Skeletal muscle tissue (tissue), 3 donors: ENCODE measurements at regions not wholly inside any gene's neighbourhood (a gene's known extent, or its start where the extent isn't known, plus 50 kb on each side); places are given as distances from the start of the nearest gene placed in this dataset.

Source experiments
- H3K27ac ChIP-seq: one replicate; pipeline ENCODE4 v1.7.0; 2013; ENCODE audit warnings: mild to moderate bottlenecking, low read depth, low read length, inconsistent platforms
- H3K27me3 ChIP-seq, 3 donors: one replicate each; pipeline ENCODE4 v1.7.0; 2013; ENCODE audit warnings: low read length in 3 of 3; ENCODE audit not compliant: control insufficient read depth in 3 of 3, insufficient read depth in 3 of 3
- H3K36me3 ChIP-seq, 3 donors: one replicate each; pipeline ENCODE4 v1.7.0; 2013; ENCODE audit warnings: low read length in 3 of 3; ENCODE audit not compliant: control insufficient read depth in 3 of 3, insufficient read depth in 3 of 3
- H3K4me1 ChIP-seq, 3 donors: one replicate each; pipeline ENCODE4 v1.7.0; 2013; ENCODE audit warnings: low read length in 3 of 3, mild to moderate bottlenecking in 3 of 3; ENCODE audit not compliant: control insufficient read depth in 3 of 3, insufficient read depth in 3 of 3
- H3K4me3 ChIP-seq, 3 donors: one replicate each; pipeline ENCODE4 v1.7.0; 2013; ENCODE audit warnings: low read length in 3 of 3
- H3K9ac ChIP-seq, 3 donors: one replicate each; pipeline ENCODE4 v1.7.0; 2013; ENCODE audit warnings: low read length in 3 of 3, mild to moderate bottlenecking in 3 of 3, moderate library complexity in 2 of 3, low read depth in 1 of 3
- H3K9me3 ChIP-seq, 3 donors: one replicate each; pipeline ENCODE4 v1.7.0; 2013; ENCODE audit warnings: low read length in 3 of 3; ENCODE audit not compliant: control insufficient read depth in 3 of 3
- donor health status: Osteomylitis.

DNA sequence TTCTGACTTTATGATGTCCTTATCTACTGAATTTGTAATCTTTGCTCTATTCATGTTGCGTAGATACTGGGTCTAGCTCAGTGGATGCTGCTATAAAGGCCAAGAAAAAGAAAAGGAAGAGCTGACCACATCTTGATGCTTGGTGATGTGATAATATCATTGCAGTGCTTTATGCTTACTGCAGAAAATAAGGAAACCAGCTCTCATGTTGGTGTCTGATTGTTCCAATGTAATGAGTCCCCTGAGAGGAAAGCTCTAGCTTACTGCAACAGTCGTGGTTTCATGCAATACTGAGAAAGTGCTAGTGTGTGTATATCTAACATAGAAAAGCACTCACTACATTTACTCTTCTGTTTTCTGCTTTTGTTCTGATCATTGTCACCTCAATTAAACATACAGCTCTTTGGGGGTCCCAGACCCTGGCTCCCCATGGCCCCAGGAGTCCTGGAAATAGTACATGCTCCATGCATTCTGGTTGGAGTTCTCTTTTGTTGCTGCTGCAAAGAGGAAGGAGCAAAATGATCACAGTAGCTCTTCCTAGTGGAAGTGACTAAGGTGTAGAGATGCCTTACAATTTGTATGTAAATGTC lies 338.8 kb downstream of the CYRIA start:
- no peak overlapping the region for H3K27ac ChIP-seq
- H3K4me3 ChIP-seq: no peak overlapping the region
- no peaks in the 10 kb centered on the region for H3K4me1 ChIP-seq
- peaks cover 0 to 3% (median 0%) of the 10 kb centered on the region in 3 donors for H3K27me3 ChIP-seq
- H3K36me3 ChIP-seq: no peaks in the 10 kb centered on the region
- no peaks in the 10 kb centered on the region for H3K9me3 ChIP-seq
- no peak overlapping the region for H3K9ac ChIP-seq

DNA sequence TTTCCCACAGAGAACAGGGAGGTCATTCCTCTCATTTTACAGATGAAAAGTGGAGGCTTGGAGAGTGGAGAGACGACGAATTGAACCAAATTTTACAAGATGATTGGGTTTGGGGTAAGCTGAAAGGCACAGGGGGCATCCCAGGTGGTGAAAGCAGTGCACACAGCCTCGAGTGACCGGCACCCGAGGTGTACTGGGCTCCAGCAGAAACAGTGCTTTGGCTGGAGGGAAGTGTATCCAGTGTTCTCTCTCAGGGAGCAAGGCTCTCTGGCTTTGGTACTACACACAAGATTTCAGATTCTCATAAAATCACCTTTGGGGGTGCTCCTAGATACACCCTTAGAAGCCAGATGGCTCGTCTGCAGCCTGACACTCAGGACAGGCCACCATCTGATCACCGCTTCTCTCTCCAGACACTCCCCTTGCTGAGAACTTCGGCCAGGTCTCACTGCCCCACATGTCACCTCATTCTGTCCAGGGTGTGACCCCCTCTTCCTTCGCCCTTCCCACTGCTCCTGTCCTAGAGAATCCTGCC lies 339.6 kb downstream of the CYRIA start:
- Histone ChIP-seq H3K27ac (no peak overlapping the region), H3K9ac (no peak overlapping the region), H3K9me3 (no peaks in the 10 kb centered on the region), H3K27me3 (no peaks in the 10 kb centered on the region), H3K4me1 (no peaks in the 10 kb centered on the region), H3K36me3 (no peaks in the 10 kb centered on the region), H3K4me3 (no peak overlapping the region)

DNA sequence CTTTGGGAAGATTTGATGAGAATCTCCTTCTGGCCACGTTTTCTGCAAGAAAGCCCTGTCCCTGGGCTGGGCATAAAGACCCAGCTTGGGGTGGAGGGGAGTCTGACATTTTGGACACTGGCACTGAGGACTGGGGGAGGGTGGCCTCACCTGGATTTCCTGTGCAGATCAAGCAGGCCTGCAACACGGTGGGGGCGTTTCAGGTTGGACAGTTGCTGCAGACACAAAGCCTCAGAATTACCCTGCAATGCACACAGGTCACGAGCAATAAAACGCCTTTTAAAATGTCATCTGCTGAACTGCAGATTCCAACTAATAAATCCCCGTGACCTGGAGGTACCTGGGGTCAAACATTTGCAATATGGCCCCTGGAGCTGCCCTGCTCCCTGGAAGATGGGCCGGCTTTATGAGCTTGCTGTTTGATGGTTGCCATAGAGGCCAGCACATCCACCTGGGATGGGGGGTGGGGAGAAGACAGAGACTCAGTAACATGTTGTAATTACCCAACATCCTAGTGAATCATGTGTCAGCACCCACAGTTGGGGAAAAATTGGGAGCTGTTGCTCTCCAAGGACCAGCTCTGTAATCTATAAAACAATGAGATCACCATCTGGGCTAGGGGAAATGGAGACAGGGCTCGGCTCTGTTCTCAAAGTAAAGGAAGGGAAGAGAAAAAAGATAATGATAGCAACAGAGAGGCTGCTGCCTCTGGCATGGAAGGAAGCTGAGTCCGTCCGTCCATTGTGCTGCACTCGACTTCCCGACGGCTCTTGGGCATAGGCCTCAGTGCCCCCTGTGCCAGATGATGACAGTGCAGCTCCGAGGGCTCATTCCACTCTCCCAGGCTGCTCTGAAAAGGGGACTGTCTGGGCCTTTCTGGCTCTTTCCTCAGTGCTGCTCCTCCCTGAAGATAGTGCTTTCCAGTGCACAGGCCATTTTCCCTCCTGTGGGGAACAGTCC lies 340.3 kb downstream of the CYRIA start:
- no peak overlapping the region for H3K27ac ChIP-seq
- H3K36me3 ChIP-seq: no peaks in the 10 kb centered on the region
- H3K4me1 ChIP-seq: no peaks in the 10 kb centered on the region
- H3K9ac ChIP-seq: no peak overlapping the region
- H3K27me3 ChIP-seq: no peaks in the 10 kb centered on the region
- H3K9me3 ChIP-seq: no peaks in the 10 kb centered on the region
- H3K4me3 ChIP-seq: no peak overlapping the region

DNA sequence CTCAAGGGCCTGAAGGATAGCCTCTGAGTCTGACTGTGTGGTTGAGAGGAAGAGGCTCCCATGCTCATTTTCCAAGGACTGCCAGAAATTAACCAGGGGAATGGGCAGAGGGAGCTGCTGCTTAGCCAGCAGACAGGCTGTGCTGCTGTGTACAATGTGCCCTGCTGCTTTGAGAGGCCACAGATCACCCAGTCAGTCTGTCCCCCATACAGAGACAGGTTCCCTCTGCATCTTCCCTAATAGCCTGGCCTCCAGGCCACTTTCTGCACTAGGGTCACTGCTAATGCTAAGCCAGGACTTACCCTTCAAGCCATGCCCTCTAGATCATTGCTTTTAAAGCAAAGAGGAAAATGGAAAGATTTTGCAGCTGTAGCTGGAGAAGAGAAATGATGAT lies 341.1 kb downstream of the CYRIA start:
- H3K27me3 ChIP-seq: no peaks in the 10 kb centered on the region
- H3K9ac ChIP-seq: no peak overlapping the region
- no peak overlapping the region for H3K27ac ChIP-seq
- no peaks in the 10 kb centered on the region for H3K36me3 ChIP-seq
- no peaks in the 10 kb centered on the region for H3K4me1 ChIP-seq
- H3K4me3 ChIP-seq: no peak overlapping the region
- no peaks in the 10 kb centered on the region for H3K9me3 ChIP-seq

DNA sequence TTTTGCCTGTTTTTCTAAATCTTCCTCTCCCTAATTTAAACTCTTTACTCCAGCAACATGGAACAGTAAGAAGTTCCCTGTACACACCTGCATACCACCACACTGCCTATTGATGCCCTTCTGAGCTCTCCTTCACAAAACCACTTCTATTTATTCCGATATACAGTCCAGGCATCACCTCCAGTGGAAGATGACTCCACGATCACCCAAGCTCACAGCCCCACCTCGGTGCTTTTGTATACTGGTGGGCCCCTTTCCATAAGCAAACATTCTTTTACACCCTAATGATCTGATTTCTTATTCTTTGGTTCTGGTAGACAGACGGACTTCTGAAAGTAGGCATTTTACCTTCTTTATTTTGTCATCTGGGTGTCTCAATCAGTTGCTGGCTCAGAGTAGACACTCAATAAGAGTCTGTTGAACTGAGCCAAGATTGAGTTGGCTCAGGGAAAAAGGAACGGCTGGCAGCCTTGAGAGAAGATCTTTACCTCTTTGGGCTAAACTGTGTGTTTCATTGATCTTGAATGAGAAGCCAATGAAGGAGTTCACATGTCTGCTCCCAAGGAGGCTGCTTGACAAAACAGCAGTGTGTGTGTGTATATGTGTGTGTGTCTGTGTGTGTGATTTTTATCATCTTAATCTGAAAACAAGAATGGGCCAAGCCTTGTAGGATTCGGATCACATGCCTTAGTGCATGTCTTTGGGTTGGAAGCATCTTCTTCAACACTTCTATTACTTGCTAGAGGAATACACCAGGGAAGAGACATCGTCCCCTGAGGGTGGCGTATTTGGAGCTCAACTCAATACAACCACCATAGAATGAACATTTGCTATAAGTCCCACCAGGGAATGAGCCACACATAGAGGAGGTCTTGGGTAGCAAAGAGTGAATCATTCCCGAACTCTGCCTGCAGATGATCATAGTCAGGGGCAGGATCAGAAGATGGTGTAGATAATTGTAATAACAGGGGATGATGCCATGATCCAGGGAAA lies 341.8 kb downstream of the CYRIA start:
- Histone ChIP-seq H3K27ac (no peak overlapping the region), H3K9me3 (no peaks in the 10 kb centered on the region), H3K36me3 (no peaks in the 10 kb centered on the region), H3K27me3 (no peaks in the 10 kb centered on the region), H3K9ac (no peak overlapping the region), H3K4me1 (peaks cover 0 to 3% (median under 1%) of the 10 kb centered on the region in 3 donors), H3K4me3 (no peak overlapping the region)

DNA sequence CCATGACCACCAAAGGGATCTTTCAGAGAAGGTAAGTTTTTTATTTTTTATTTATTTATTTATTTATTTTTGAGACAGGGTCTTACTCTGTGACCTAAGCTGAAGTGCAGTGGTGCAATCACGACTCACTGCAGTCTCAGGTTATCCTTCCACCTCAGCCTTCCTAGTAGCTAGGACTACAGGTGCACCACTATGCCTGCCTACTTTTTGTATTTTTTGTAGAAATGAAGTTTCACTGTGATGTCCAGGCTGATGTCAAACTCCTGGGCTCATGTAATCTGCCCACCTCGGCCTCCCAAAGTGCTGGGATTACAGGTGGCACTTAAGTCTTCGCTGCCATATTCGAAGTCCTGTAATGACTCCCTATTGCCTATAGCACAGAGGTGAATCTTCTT lies 342.5 kb downstream of the CYRIA start:
- Histone ChIP-seq H3K9me3 (no peaks in the 10 kb centered on the region), H3K4me1 (peaks cover 0 to 6% (median 6%) of the 10 kb centered on the region in 3 donors), H3K27ac (no peak overlapping the region), H3K9ac (no peak overlapping the region), H3K4me3 (no peak overlapping the region), H3K36me3 (no peaks in the 10 kb centered on the region), H3K27me3 (no peaks in the 10 kb centered on the region)

DNA sequence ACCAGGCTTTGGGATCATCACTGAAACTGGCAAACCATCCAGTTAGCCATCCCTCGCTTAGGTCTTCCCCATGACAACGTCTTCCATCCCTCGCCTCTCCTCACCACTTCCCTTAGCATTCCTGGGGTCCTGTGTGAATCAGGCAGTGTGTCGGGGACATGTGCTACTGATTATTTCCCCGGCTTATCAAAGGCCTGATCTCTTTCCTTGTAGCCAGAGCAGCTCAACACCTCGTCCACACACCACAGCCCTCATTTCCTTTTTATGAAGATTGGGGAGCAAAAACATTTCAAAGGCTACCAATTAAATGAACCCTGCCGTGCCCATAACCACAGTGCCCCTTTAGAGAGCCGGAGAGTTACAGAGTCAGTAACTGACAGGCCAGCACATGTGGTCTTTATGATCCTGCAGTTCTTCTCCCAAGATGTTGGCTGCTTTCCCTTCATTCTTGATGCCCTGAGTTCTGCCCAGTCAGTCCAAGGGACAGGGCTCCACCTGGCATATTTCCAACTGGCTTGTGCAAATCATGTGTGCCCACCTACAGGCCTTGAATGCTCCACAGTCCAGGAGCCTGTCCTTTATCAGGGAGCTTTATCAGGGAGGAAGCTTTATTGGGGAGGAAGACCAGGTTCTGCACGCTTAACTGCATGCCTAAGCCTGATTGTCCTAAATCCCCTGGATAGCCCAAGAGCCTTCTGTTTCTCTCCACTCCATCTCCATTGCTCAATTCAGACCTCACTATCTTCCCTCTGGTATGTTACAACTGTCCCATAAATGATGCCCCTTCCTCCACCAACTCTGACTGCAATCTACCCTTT lies 343.1 kb downstream of the CYRIA start:
- Histone ChIP-seq H3K9ac (no peak overlapping the region), H3K9me3 (no peaks in the 10 kb centered on the region), H3K4me1 (peaks cover 0 to 8% (median 8%) of the 10 kb centered on the region in 3 donors), H3K36me3 (no peaks in the 10 kb centered on the region), H3K27ac (no peak overlapping the region), H3K4me3 (no peak overlapping the region), H3K27me3 (no peaks in the 10 kb centered on the region)

DNA sequence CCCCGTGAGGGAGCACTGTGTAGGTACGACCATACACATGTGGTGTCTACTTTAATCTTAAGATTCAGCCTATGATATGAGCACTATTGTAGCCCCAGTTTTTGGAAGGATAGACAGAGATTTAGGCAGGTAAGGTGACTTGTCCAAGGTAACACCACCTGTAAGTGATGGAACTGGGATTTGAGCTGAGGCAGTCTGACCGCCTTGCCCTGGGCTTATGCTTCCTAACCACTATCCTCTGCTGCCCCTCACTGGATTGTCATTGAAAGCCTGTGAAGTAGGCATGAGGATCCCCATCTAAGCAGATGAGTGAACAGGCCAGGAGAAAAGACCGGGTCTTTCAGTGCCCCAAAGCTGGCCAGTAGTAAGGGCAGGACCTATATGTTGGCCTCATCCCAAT lies 343.8 kb downstream of the CYRIA start:
- H3K9ac ChIP-seq: no peak overlapping the region
- no peaks in the 10 kb centered on the region for H3K36me3 ChIP-seq
- no peaks in the 10 kb centered on the region for H3K27me3 ChIP-seq
- H3K9me3 ChIP-seq: no peaks in the 10 kb centered on the region
- no peak overlapping the region for H3K4me3 ChIP-seq
- H3K4me1 ChIP-seq: peaks cover 0 to 8% (median 8%) of the 10 kb centered on the region in 3 donors
- no peak overlapping the region for H3K27ac ChIP-seq

DNA sequence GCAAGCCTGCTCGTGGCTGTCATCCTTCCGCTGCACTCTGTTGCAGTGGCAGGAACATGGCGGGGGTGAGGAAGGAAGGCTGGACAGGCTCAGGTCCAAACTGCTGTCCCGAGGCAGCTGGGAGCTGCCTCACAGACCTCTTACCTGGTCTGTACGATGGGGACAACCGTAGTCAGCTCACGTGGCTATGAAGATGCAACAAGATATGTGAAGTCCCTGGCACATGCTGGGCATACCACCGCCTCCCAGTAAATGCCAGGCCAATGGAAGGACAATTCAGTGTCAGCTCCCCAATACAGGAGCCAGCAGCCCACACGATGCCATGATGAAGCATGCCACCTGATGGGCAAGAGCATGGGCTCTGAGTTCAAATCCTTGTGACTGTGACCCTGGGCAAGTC lies 344.4 kb downstream of the CYRIA start:
- Histone ChIP-seq H3K36me3 (no peaks in the 10 kb centered on the region), H3K4me1 (peaks cover 0 to 8% (median 8%) of the 10 kb centered on the region in 3 donors), H3K9ac (no peak overlapping the region), H3K9me3 (no peaks in the 10 kb centered on the region), H3K27me3 (no peaks in the 10 kb centered on the region), H3K4me3 (no peak overlapping the region), H3K27ac (no peak overlapping the region)
